Upper lobe of right lung (tissue), 1 donor: ENCODE measurements at regions not wholly inside any gene's neighbourhood (a gene's known extent, or its start where the extent isn't known, plus 50 kb on each side); places are given as distances from the start of the nearest gene placed in this dataset.
A peak's percentile ranks its signal among the peaks of the same experiment; 100 is the strongest.

Experiments
- ATAC-seq: fragments of 200-7000 bp; cut with Tn5 transposase; one replicate; pipeline ENCODE4 v1.9.1; 2020; ENCODE audit warnings: mild to moderate bottlenecking, moderate library complexity
- DNase-seq: peaks from one replicate; pipeline ENCODE4 v3.0.0-alpha.2; 2020
- H3K27ac ChIP-seq: fragments of 200-600 bp; one replicate; pipeline ENCODE4 v1.8.0; 2022
- H3K27me3 ChIP-seq: fragments of 200-600 bp; one replicate; pipeline ENCODE4 v1.8.0; 2022; ENCODE audit warnings: mild to moderate bottlenecking
- H3K36me3 ChIP-seq: fragments of 200-600 bp; one replicate; pipeline ENCODE4 v1.8.0; 2022
- H3K4me1 ChIP-seq: fragments of 200-600 bp; one replicate; pipeline ENCODE4 v1.8.0; 2022
- H3K4me3 ChIP-seq: fragments of 200-600 bp; one replicate; pipeline ENCODE4 v1.8.0; 2022; ENCODE audit warnings: mild to moderate bottlenecking
- H3K9me3 ChIP-seq: fragments of 200-600 bp; one replicate; pipeline ENCODE4 v1.8.0; 2022
- intact Hi-C: fragments of 100-400 bp; cut with DNase I; formaldehyde crosslinking; loops from one replicate; pipeline ENCODE4 v1.11.0; 2022
- TF ChIP-seq, protein P1 (sequence below): fragments of 200-600 bp; IDR thresholded peaks from one replicate; pipeline ENCODE4 v1.8.0; 2022; ENCODE audit warnings: antibody characterized with exemption
- donor health status: DM: no; HTN: yes; CAD: no; lungs with severe emphysema.

DNA sequence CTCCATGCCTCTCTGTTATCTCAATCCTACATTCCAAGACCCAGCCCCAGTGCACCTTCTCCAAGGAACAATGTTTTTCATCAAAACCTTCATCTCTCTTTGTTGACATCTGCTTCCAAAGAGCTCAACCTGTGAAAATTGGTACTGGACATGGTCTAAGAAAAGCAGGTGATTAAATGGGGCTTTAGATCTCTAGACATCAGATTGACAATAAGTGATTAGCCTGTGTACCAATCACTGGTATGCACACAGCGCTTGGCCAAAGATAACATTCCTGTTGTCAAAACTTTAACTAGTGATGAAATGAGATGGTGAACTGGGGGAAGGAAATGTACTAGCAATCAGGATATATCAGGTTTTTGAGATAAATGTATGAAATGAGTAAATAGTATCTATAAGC is 183.3 kb downstream of the TDRD15 start:
- H3K27me3 ChIP-seq = no peaks in the 10 kb centered on the region
- H3K4me3 ChIP-seq = no peak overlapping the region
- H3K4me1 ChIP-seq = no peaks in the 10 kb centered on the region
- intact Hi-C loops = no loop called here
- TF ChIP-seq, protein P1, sequence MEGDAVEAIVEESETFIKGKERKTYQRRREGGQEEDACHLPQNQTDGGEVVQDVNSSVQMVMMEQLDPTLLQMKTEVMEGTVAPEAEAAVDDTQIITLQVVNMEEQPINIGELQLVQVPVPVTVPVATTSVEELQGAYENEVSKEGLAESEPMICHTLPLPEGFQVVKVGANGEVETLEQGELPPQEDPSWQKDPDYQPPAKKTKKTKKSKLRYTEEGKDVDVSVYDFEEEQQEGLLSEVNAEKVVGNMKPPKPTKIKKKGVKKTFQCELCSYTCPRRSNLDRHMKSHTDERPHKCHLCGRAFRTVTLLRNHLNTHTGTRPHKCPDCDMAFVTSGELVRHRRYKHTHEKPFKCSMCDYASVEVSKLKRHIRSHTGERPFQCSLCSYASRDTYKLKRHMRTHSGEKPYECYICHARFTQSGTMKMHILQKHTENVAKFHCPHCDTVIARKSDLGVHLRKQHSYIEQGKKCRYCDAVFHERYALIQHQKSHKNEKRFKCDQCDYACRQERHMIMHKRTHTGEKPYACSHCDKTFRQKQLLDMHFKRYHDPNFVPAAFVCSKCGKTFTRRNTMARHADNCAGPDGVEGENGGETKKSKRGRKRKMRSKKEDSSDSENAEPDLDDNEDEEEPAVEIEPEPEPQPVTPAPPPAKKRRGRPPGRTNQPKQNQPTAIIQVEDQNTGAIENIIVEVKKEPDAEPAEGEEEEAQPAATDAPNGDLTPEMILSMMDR = no peak
- H3K36me3 ChIP-seq = no peaks in the 10 kb centered on the region
- DNase-seq (no peak), ATAC-seq (no peak)
- H3K9me3 ChIP-seq = no peaks in the 10 kb centered on the region
- no peak overlapping the region for H3K27ac ChIP-seq

DNA sequence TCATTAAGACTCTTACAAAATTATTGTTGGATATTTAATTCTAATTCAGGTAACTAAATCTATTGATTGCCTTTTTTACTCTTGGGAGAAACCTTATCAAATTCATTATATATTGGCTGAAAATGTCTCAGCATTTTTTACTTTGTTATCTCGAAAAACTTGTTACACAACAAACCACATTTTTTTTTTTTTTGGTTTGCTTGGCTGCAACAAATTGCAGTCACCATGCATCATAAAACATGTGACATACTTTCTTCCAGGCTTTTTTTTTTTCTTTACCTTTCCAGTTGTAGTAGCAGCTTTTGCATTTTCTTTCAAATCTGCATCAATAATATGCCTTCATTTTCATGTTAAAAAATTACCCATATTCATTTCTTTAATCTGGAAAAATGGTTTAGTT is 186.7 kb downstream of the TDRD15 start:
- no peaks in the 10 kb centered on the region for H3K4me1 ChIP-seq
- no peaks in the 10 kb centered on the region for H3K27me3 ChIP-seq
- H3K9me3 ChIP-seq = no peaks in the 10 kb centered on the region
- intact Hi-C loops = loop anchor here (10.0 kb wide), 1 partner anchor 136 kb away; no protein-coding TSS in a partner anchor
- TF ChIP-seq, protein P1 = no peak
- H3K27ac ChIP-seq = no peak overlapping the region
- ATAC-seq (no peak), DNase-seq (no peak)
- H3K36me3 ChIP-seq = no peaks in the 10 kb centered on the region
- H3K4me3 ChIP-seq = no peak overlapping the region

DNA sequence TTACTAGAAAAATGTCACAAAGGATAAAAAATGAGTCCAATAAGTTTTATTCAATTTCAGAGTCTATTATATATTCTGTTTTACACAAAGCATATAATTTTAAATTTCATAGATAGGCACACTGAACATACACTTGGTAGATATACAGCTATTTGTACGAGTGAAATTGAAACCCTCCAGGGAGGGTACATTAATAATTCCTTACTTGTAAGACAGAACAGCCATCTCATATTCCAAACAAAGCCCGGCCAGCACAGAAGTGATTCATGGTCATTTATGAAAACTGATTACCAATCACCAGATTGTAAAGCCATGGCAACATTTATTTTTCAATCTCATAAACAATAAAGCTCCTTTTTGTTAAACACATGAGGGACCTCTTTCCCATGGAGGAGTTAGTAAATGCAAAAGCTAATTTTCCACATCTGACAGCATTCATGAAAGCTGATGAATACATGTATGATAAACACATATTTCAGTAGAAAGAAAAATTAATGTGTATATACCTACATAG is 190.6 kb downstream of the TDRD15 start:
- Histone ChIP-seq H3K4me3 (no peak overlapping the region), H3K4me1 (no peaks in the 10 kb centered on the region), H3K27me3 (no peaks in the 10 kb centered on the region), H3K9me3 (no peaks in the 10 kb centered on the region), H3K27ac (no peak overlapping the region), H3K36me3 (no peaks in the 10 kb centered on the region)
- intact Hi-C loops = loop anchor here (10.0 kb wide), 1 partner anchor 140 kb away; no protein-coding TSS in a partner anchor
- TF ChIP-seq, protein P1 = no peak
- ATAC-seq (no peak), DNase-seq (no peak)

DNA sequence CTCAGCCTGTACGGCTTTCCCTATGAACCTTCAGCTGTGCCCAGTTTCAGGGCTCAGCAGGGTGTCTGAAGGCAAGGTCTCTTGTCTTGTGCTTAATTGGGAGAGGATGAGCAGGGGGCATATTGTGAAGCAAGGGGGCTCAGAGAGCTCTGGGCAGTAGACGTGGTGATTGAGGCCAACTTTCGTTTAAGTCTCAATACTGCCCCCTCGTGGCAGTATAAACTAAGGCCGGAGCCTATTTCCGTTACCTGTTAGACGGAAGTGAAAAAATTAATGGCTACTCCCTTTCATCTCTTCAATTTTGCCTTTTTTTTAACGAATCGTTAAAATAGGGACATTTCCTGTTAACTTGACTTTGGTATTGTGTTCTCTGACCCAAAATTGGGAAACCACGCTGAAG is 193.4 kb downstream of the TDRD15 start:
- no peaks in the 10 kb centered on the region for H3K27me3 ChIP-seq
- TF ChIP-seq, protein P1 = peak; percentile 68
- no peaks in the 10 kb centered on the region for H3K36me3 ChIP-seq
- ATAC-seq (peak; percentile 83), DNase-seq (no peak)
- H3K9me3 ChIP-seq = no peaks in the 10 kb centered on the region
- H3K27ac ChIP-seq = no peak overlapping the region
- H3K4me1 ChIP-seq = no peaks in the 10 kb centered on the region
- no peak overlapping the region for H3K4me3 ChIP-seq
- intact Hi-C loops = loop anchor here (10.0 kb wide), 1 partner anchor 142 kb away; no protein-coding TSS in a partner anchor

DNA sequence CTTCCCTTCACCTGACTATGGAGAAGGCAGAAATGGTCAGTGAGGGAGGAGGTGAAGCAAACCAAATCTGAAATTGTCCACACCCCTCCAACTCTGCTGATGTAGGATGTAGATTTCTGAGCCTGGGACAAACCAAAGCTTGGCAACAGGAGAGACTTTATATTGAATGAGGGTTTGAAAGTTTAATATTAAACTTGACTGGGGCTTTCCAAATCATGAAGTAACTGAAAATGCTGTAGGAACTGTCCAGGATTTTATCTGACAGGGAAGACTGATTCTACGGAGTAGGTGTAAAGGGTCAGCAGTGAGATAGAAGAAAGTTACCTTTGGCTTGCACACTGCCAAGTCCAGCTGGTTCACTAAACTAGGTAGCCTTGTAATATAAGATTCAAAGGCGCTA is 194.5 kb downstream of the TDRD15 start:
- Histone ChIP-seq H3K36me3 (no peaks in the 10 kb centered on the region), H3K4me1 (no peaks in the 10 kb centered on the region), H3K9me3 (no peaks in the 10 kb centered on the region), H3K4me3 (no peak overlapping the region), H3K27ac (no peak overlapping the region), H3K27me3 (no peaks in the 10 kb centered on the region)
- TF ChIP-seq, protein P1 = no peak
- intact Hi-C loops = loop anchor here (10.0 kb wide), 1 partner anchor 143 kb away; no protein-coding TSS in a partner anchor
- DNase-seq = no peak
- no peak for ATAC-seq

DNA sequence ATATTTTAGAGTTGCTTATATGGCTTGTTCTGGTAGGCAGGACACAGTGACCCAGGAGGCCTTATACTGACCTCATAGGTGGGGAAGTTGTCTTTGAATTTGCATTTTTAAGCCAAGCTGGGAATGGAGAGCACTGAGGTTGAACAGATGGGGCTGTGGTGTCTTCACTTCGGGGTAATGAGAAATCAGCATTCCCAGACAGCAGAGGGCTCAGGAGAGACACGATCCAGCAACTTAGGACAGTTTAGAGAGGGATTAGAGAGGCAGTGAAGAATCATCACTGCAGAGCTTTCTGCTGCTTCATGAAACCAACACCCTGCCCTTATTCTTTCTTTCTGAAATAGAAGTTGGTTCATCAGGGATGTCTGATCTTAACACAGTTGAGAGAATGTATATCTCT is 202.4 kb downstream of the TDRD15 start:
- DNase-seq = no peak
- no peak overlapping the region for H3K4me3 ChIP-seq
- H3K9me3 ChIP-seq = no peaks in the 10 kb centered on the region
- ATAC-seq = no peak
- intact Hi-C loops = no loop called here
- no peaks in the 10 kb centered on the region for H3K27me3 ChIP-seq
- H3K36me3 ChIP-seq = no peaks in the 10 kb centered on the region
- TF ChIP-seq, protein P1 = no peak
- no peaks in the 10 kb centered on the region for H3K4me1 ChIP-seq
- H3K27ac ChIP-seq = no peak overlapping the region
